Astrocyte of the cerebellum (primary cell): ENCODE measurements at regions not wholly inside any gene's neighbourhood (a gene's known extent, or its start where the extent isn't known, plus 50 kb on each side); places are given as distances from the start of the nearest gene placed in this dataset.

ENCODE experiments used
- DNase-seq: peaks from one replicate; pipeline ENCODE4 v3.0.0-alpha.2; 2011; ENCODE audit warnings: low read depth
- H3K4me3 ChIP-seq: 2 replicates; pipeline ENCODE4 v1.5.1; 2011; ENCODE audit warnings: mild to moderate bottlenecking, low read depth, low read length, moderate library complexity
- CTCF ChIP-seq: IDR thresholded peaks from 2 replicates; pipeline ENCODE4 v1.5.1; 2012; ENCODE audit warnings: low read length, low read depth, moderate library complexity, mild to moderate bottlenecking; ENCODE audit errors: missing control alignments
- in situ Hi-C: cut with HindIII; loops from 2 replicates; pipeline ENCODE4 v1.10.0; 2017; ENCODE audit warnings: low sequenced_read_pairs

DNA sequence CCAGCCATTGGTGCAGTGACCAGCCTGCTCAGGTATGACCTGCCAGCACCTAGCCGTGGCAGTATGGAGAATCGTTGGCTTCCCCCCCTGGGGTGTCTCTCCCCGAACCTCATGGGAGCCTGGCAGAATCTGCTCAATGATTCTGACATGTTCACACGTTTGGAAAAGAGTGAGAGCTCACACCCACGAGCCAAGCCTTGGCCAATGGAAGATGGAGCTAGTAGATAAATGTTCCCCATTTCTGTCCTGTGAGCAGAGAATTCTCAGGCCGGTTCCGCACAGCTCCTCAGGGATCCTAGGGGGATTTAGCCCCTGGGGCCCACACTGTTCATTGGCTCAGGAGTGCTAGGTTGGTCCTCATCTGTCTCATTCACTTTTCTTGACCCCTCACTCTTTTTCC, 128.4 kb downstream of the RCN1 start:
- no peak for TF ChIP-seq CTCF
- DNase-seq, result no peak
- no peak overlapping the region for H3K4me3 ChIP-seq
- in situ Hi-C loops, result no loop called here

DNA sequence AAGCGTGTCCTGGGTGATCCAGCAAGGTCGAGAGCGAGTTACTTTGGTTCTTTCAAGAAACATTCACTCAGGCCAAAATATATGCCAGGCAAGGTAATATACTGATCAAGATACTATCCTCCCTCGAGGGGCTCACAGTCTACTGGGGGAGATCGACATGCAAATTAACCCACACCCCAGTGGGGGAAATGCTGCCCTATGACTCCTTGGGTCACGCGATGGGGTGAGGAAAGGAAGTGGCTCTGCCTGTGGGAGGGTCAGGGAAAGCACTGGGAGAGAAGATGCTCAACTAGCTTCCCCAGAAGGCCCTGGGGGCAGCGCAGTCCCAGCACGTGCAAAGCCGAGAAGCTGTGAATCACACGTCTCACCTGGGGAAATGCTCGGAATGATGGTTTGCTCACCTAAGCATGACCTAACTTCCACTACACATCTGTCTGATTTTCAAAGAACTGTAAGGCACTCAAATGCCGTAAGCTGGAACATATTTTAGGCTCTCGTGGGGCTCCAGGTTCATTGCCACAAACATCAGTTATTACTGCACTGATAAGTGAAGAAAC, 130.7 kb downstream of the RCN1 start:
- no peak for DNase-seq
- no peak overlapping the region for H3K4me3 ChIP-seq
- in situ Hi-C loops, result no loop called here
- no peak for TF ChIP-seq CTCF

GRCh38 chr11:32224580-32224979, 133.7 kb downstream of the RCN1 start:
- in situ Hi-C loops, result no loop called here
- no peak for TF ChIP-seq CTCF

DNA sequence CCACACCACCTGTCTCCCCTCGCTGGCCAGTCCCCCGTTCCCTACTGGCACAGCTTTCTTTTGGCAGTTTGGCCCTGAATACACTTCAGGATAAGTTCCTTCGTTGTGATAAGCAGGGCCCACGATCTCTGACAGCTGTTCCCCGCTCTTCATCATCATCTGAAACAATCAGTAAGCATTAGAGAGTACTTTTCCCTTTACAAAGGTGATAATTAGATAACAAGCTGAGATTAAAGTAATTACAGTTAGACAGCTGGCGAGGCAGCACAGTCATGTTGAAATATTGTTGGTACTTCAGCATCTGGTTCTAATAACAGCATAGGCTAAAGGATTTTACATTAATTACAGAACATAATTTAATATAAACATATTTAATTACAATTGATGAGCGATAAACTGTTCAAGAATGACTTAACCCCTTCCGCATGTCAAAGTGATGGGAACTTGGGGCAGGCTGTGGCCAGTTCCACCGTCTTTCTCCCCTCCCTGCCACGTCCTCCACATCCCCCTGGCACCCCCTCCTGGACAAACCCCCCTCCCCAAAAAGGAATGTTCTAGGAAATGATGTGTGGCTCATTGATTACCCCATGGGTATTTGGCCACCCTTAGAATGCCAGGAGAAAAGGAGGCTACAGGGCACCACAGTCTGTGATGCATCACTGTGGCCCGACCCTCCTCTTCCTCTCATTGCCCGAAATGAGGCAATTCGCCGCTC, 134.9 kb downstream of the RCN1 start:
- H3K4me3 ChIP-seq, result no peak overlapping the region
- no peak for DNase-seq
- in situ Hi-C loops, result no loop called here
- TF ChIP-seq CTCF, result no peak

More at GRCh38 chr11:32224580-32224979, 133.7 kb downstream of the RCN1 start:
- no peak for DNase-seq
- H3K4me3 ChIP-seq, result no peak overlapping the region

DNA sequence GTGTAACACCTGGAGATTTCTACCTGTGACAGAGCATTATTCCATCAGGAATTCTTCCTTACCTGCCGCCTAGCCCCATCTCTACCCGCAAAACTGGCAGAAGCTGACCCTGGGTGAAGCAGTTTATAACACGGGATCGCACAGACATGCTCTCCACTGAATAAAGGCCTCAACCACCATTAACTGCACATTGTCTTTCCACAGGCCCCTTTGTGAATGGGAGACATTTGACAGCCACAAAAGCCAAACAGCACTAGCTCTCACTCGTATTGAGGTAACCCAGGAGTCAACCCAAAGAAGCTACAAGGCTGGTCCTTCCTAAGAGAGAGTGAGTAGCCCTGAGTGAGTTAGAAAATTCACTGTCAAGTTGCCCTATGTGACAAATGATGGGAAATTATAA, 135.6 kb downstream of the RCN1 start:
- no peak for TF ChIP-seq CTCF
- in situ Hi-C loops, result no loop called here
- no peak overlapping the region for H3K4me3 ChIP-seq
- DNase-seq, result no peak

- TF ChIP-seq CTCF, result no peak
- in situ Hi-C loops, result no loop called here
- no peak overlapping the region for H3K4me3 ChIP-seq
- DNase-seq, result no peak
Observed at GRCh38 chr11:32229576-32230240, 138.8 kb downstream of the RCN1 start.
